ENCODE measurements at regions not wholly inside any gene's neighbourhood (a gene's known extent, or its start where the extent isn't known, plus 50 kb on each side); places are given as distances from the start of the nearest gene placed in this dataset.

DNA sequence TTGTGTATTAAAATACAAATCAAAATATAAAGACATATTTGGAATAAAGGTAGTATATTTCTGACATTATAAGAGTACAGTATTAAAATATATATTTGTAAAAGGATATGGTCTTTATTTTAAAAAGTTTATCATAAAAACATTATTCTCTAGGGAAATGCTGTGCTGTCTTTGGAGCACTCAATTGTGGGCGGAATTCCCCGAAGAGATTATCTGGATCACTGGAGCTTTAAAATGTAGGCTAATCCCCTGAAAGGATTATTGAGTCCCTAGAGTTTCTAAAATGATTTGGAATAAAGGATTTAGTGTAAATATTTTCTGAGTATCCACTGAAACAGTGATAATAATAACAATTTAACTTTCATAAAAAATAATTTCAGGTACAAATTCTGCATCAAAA, 1239.4 kb downstream of the TECRL start (continued):
- TF ChIP-seq TEAD4 (IDR thresholded peaks at IDR 0.05; ENCODE audit: borderline replicate concordance, insufficient read depth): no peak
- TF ChIP-seq GATA2 (CRISPR knock-in tag; IDR thresholded peaks at IDR 0.05): no peak
- no peak for TF ChIP-seq RFX5 (IDR thresholded peaks at IDR 0.05; ENCODE audit: low read length)
- TF ChIP-seq NRF1 (IDR thresholded peaks at IDR 0.05; ENCODE audit: low read depth, low read length): no peak
- no peak for TF ChIP-seq SMC3 (IDR thresholded peaks at IDR 0.05; ENCODE audit: low read depth, low read length)
- TF ChIP-seq, protein P1, sequence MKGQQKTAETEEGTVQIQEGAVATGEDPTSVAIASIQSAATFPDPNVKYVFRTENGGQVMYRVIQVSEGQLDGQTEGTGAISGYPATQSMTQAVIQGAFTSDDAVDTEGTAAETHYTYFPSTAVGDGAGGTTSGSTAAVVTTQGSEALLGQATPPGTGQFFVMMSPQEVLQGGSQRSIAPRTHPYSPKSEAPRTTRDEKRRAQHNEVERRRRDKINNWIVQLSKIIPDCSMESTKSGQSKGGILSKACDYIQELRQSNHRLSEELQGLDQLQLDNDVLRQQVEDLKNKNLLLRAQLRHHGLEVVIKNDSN (IDR thresholded peaks at IDR 0.05; ENCODE audit: borderline replicate concordance, low read depth): no peak

DNA sequence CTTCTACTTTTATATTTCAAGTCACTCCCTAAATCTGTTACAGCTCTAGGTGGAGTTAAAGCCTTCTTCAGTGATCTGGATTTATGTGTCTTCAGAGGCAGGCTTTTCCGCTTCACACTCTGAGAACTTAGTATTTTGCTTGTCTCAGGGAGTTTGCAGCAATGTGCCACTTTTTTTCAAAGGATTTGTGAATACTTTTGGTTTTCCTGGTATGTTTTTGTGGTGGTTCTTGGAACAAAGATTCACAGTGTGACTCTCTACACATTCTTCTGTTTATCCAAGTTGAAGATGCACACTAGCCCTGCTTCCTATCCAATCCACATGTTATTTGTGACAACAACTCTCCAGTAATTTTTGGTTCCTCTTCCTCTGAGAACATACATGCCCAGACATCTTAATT, 1253.7 kb downstream of the TECRL start:
- Histone ChIP-seq H3K9me3 (no peaks in the 10 kb centered on the region), H3K4me2 (no peak overlapping the region), H3K9me2 (0 out of 2 replicates have a peak, but pooled peaks cover 3% of the 10 kb centered on the region), H3K4me1 (ENCODE audit: control insufficient read depth in 1 of 2, insufficient read depth in 2 of 2, low read depth in 1 of 2, low read length in 1 of 2) (no peaks in the 10 kb centered on the region), H3K9ac (no peak overlapping the region), H3K79me2 (ENCODE audit: insufficient read depth) (no peaks in the 10 kb centered on the region), H3K4me3 (ENCODE audit: low read depth in 2 of 2, low read length in 1 of 2) (no peak overlapping the region), H4K20me1 (ENCODE audit: insufficient read depth) (no peaks in the 10 kb centered on the region), H3F3A (replicated peaks; ENCODE audit: insufficient read depth) (no peaks in the 10 kb centered on the region), H3K27me3 (ENCODE audit: insufficient read depth) (no peaks in the 10 kb centered on the region), H3K36me3 (replicated peaks in 1 of 2; ENCODE audit: control insufficient read depth in 1 of 2, insufficient read depth in 2 of 2, low read length in 1 of 2) (no peaks in the 10 kb centered on the region), H3K27ac (ENCODE audit: low read depth in 2 of 2, low read length in 1 of 2) (no peak overlapping the region), H2AFZ (ENCODE audit: low read depth) (no peak overlapping the region)
- 32% methylated on average over 1 of the region's 1 CpG for WGBS (ENCODE audit: low lambda C conversion rate)
- ChIA-PET POLR2A (no interaction called here), CTCF (no interaction called here)
- no peak for TF ChIP-seq RXRA (IDR thresholded peaks at IDR 0.05; ENCODE audit: borderline replicate concordance, low read depth)
- TF ChIP-seq, protein P2, sequence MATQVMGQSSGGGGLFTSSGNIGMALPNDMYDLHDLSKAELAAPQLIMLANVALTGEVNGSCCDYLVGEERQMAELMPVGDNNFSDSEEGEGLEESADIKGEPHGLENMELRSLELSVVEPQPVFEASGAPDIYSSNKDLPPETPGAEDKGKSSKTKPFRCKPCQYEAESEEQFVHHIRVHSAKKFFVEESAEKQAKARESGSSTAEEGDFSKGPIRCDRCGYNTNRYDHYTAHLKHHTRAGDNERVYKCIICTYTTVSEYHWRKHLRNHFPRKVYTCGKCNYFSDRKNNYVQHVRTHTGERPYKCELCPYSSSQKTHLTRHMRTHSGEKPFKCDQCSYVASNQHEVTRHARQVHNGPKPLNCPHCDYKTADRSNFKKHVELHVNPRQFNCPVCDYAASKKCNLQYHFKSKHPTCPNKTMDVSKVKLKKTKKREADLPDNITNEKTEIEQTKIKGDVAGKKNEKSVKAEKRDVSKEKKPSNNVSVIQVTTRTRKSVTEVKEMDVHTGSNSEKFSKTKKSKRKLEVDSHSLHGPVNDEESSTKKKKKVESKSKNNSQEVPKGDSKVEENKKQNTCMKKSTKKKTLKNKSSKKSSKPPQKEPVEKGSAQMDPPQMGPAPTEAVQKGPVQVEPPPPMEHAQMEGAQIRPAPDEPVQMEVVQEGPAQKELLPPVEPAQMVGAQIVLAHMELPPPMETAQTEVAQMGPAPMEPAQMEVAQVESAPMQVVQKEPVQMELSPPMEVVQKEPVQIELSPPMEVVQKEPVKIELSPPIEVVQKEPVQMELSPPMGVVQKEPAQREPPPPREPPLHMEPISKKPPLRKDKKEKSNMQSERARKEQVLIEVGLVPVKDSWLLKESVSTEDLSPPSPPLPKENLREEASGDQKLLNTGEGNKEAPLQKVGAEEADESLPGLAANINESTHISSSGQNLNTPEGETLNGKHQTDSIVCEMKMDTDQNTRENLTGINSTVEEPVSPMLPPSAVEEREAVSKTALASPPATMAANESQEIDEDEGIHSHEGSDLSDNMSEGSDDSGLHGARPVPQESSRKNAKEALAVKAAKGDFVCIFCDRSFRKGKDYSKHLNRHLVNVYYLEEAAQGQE (IDR thresholded peaks at IDR 0.05; ENCODE audit: low read depth, low read length): no peak
- no peak for TF ChIP-seq RCOR1 (IDR thresholded peaks at IDR 0.05; ENCODE audit: low read length)
- no peak for DNase-seq

DNA sequence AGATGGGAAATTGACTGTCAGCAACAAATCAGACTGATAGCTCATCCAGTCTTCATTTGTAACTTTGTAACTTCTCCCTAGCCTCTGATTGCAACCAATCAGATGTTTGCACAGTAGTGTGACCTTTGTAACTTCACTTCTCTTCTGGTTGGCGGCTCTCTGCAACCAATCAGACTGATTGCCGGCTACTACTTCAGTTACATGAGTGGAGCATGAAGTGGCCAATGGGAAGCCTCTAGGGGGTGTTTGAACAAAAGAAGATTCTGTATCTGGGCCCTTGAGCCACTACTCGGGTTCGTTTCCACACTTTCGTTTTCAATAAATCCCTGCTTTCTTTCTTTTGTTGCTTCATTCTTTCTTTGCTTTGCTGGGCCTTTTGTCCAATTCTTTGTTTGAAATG, 1285.8 kb downstream of the TECRL start:
- Histone ChIP-seq H3K4me1 (ENCODE audit: control insufficient read depth in 1 of 2, insufficient read depth in 2 of 2, low read depth in 1 of 2, low read length in 1 of 2) (no peaks in the 10 kb centered on the region), H3K4me2 (no peak overlapping the region), H3K4me3 (ENCODE audit: low read depth in 2 of 2, low read length in 1 of 2) (no peak overlapping the region), H3F3A (replicated peaks; ENCODE audit: insufficient read depth) (no peaks in the 10 kb centered on the region), H3K27ac (ENCODE audit: low read depth in 2 of 2, low read length in 1 of 2) (no peak overlapping the region), H3K36me3 (replicated peaks in 1 of 2; ENCODE audit: control insufficient read depth in 1 of 2, insufficient read depth in 2 of 2, low read length in 1 of 2) (no peaks in the 10 kb centered on the region), H3K27me3 (ENCODE audit: insufficient read depth) (no peaks in the 10 kb centered on the region), H3K9ac (no peak overlapping the region), H3K9me3 (no peaks in the 10 kb centered on the region), H4K20me1 (ENCODE audit: insufficient read depth) (no peaks in the 10 kb centered on the region), H3K9me2 (no peaks in the 10 kb centered on the region), H3K79me2 (ENCODE audit: insufficient read depth) (no peaks in the 10 kb centered on the region), H2AFZ (ENCODE audit: low read depth) (no peak overlapping the region; the same call in 1 of the 2 replicates)
- WGBS (ENCODE audit: low lambda C conversion rate): 65% methylated on average over 5 of the region's 5 CpGs
- DNase-seq: no peak
- ChIA-PET POLR2A (no interaction called here), CTCF (no interaction called here)
- TF ChIP-seq CHD2 (IDR thresholded peaks at IDR 0.05; ENCODE audit: low read length, partially characterized antibody): no peak
- no peak for TF ChIP-seq RCOR1 (IDR thresholded peaks at IDR 0.05; ENCODE audit: low read length)
- TF ChIP-seq RFX5 (IDR thresholded peaks at IDR 0.05; ENCODE audit: low read length): no peak
- no peak for TF ChIP-seq GABPA (IDR thresholded peaks at IDR 0.05; ENCODE audit: low read depth)
- no peak for TF ChIP-seq FOSL2 (IDR thresholded peaks at IDR 0.05; ENCODE audit: borderline replicate concordance, low read depth)
- TF ChIP-seq, protein P2 (IDR thresholded peaks at IDR 0.05; ENCODE audit: low read depth, low read length): no peak
- no peak for TF ChIP-seq TCF12 (IDR thresholded peaks at IDR 0.05)
- TF ChIP-seq, protein P3, sequence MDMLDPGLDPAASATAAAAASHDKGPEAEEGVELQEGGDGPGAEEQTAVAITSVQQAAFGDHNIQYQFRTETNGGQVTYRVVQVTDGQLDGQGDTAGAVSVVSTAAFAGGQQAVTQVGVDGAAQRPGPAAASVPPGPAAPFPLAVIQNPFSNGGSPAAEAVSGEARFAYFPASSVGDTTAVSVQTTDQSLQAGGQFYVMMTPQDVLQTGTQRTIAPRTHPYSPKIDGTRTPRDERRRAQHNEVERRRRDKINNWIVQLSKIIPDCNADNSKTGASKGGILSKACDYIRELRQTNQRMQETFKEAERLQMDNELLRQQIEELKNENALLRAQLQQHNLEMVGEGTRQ (IDR thresholded peaks at IDR 0.05; ENCODE audit: borderline replicate concordance, low read depth, low read length): no peak
- TF ChIP-seq GATA2 (CRISPR knock-in tag; IDR thresholded peaks at IDR 0.05): no peak
- TF ChIP-seq, protein P4, sequence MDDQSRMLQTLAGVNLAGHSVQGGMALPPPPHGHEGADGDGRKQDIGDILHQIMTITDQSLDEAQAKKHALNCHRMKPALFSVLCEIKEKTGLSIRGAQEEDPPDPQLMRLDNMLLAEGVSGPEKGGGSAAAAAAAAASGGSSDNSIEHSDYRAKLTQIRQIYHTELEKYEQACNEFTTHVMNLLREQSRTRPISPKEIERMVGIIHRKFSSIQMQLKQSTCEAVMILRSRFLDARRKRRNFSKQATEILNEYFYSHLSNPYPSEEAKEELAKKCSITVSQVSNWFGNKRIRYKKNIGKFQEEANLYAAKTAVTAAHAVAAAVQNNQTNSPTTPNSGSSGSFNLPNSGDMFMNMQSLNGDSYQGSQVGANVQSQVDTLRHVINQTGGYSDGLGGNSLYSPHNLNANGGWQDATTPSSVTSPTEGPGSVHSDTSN (IDR thresholded peaks at IDR 0.05): no peak
